ENCODE measurements at regions not wholly inside any gene's neighbourhood (a gene's known extent, or its start where the extent isn't known, plus 50 kb on each side); places are given as distances from the start of the nearest gene placed in this dataset.
"Not testable (repeated sequence)": the region's sequence is repeated elsewhere in the genome, so short reads cannot be mapped to it uniquely, and the experiment has no call there.

DNA sequence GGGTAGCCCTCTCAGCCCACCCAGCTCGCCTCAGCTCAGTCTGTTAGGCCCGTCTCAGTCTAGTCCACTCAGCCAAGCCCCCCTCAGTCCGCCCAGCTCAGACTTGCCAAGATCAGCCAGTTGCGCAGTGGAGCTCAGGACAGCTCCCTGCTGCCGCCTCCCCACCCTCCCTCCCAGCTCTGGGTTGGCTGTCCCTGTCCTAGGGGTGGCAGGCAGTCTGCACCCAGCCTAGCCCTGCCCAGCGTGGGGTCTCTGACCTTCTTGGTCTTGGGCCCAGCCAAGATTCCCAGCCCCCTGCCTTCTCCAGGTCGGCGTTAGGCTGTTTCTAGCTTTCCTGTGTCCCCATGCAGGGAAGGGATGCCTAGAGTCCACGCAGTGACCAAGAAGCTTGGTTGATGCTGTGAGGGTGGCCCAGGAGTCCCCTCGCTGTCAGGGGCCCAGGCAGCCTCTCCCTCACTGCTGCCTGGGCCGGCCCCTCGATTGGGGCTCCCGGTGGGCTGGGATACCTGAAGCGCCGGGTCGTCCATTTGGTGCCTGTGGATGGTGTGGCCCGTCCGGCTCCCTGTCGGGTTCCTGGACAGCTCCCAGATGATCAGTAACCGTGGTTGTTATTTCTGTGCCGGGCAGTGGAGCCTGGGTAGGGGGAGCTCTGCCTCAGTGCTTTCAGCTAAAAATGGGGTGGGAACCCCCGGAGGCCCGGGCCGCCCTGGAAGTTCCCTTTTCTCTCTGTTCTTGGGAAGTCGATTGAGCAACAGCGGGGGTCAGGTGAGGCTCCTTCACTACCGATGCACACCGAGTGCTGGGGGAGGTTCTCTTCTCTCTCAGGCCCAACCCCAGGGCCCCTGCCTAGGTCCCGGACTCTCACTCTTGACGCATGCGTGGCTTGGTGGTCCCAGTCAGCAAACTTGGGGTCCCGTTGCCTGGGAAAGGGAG is 78.4 kb downstream of the TMEM121 start:
- not testable (repeated sequence) for TF ChIP-seq CTCF, POLR2A (IDR thresholded peaks at IDR 0.05)

Measured in testis (tissue), 2 donors.